ENCODE measurements at regions not wholly inside any gene's neighbourhood (a gene's known extent, or its start where the extent isn't known, plus 50 kb on each side); places are given as distances from the start of the nearest gene placed in this dataset.

GRCh38 chr2:16011621-16011960 lies 71.2 kb downstream of the MYCN start:
- H3K4me3 ChIP-seq (ENCODE audit: control insufficient read depth, low read depth, low read length): no peak overlapping the region
- DNase-seq (ENCODE audit: low read depth): no peak
- no peak for TF ChIP-seq CTCF (conservative IDR thresholded peaks at IDR 0.05; ENCODE audit: control insufficient read depth, insufficient read depth, low read depth, low read length)

GRCh38 chr2:16010951-16011620 lies 70.7 kb downstream of the MYCN start:
- TF ChIP-seq CTCF (conservative IDR thresholded peaks at IDR 0.05; ENCODE audit: control insufficient read depth, insufficient read depth, low read depth, low read length): no peak
- H3K4me3 ChIP-seq (ENCODE audit: control insufficient read depth, low read depth, low read length): no peak overlapping the region
- DNase-seq (ENCODE audit: low read depth): no peak

- no peak for TF ChIP-seq CTCF (conservative IDR thresholded peaks at IDR 0.05; ENCODE audit: control insufficient read depth, insufficient read depth, low read depth, low read length)
- DNase-seq (ENCODE audit: low read depth): no peak
- no peak overlapping the region for H3K4me3 ChIP-seq (ENCODE audit: control insufficient read depth, low read depth, low read length)
These were observed 69.7 kb downstream of the MYCN start for GRCh38 chr2:16010011-16010410.

GRCh38 chr2:16009560-16009959 lies 69.2 kb downstream of the MYCN start:
- no peak for DNase-seq (ENCODE audit: low read depth)
- no peak for TF ChIP-seq CTCF (conservative IDR thresholded peaks at IDR 0.05; ENCODE audit: control insufficient read depth, insufficient read depth, low read depth, low read length)
- H3K4me3 ChIP-seq (ENCODE audit: control insufficient read depth, low read depth, low read length): no peak overlapping the region

GRCh38 chr2:16008856-16009255 lies 68.5 kb downstream of the MYCN start:
- no peak overlapping the region for H3K4me3 ChIP-seq (ENCODE audit: control insufficient read depth, low read depth, low read length)
- DNase-seq (ENCODE audit: low read depth): no peak
- no peak for TF ChIP-seq CTCF (conservative IDR thresholded peaks at IDR 0.05; ENCODE audit: control insufficient read depth, insufficient read depth, low read depth, low read length)

- DNase-seq (ENCODE audit: low read depth): no peak
- no peak for TF ChIP-seq CTCF (conservative IDR thresholded peaks at IDR 0.05; ENCODE audit: control insufficient read depth, insufficient read depth, low read depth, low read length)
These were observed 68.0 kb downstream of the MYCN start for GRCh38 chr2:16008331-16008850.

More at GRCh38 chr2:16008331-16008850, 68.0 kb downstream of the MYCN start:
- no peak overlapping the region for H3K4me3 ChIP-seq (ENCODE audit: control insufficient read depth, low read depth, low read length)
